ENCODE measurements at regions not wholly inside any gene's neighbourhood (a gene's known extent, or its start where the extent isn't known, plus 50 kb on each side); places are given as distances from the start of the nearest gene placed in this dataset.

- no peaks in the 10 kb centered on the region for H4K20me1 ChIP-seq (ENCODE audit: control insufficient read depth, insufficient read depth)
- H3K9ac ChIP-seq (ENCODE audit: control insufficient read depth, insufficient read depth, low read length) = no peak overlapping the region
- ChIA-PET SMC1A (ENCODE audit: uncharacterized antibody, unreplicated experiment) (no interaction called here), RAD21 (ENCODE audit: unreplicated experiment) (no interaction called here), CTCF (no interaction called here), POLR2A (no interaction called here)
- no peaks in the 10 kb centered on the region for H3K36me3 ChIP-seq (ENCODE audit: control insufficient read depth in 2 of 2, insufficient read depth in 2 of 2, low read length in 1 of 2)
- FAIRE-seq = no peak
- H2AFZ ChIP-seq (ENCODE audit: control insufficient read depth, low read depth, low read length) = no peak overlapping the region
- H3K4me1 ChIP-seq (ENCODE audit: control insufficient read depth, insufficient read depth, low read length) = no peaks in the 10 kb centered on the region
- H3K27ac ChIP-seq (ENCODE audit: control insufficient read depth, insufficient read depth) = no peak overlapping the region
- H3K9me3 ChIP-seq (replicated peaks; ENCODE audit: control insufficient read depth, insufficient read depth, low read length) = no peaks in the 10 kb centered on the region
- no peaks in the 10 kb centered on the region for H3K27me3 ChIP-seq (replicated peaks in 1 of 2; ENCODE audit: control insufficient read depth in 2 of 2, insufficient read depth in 2 of 2, low read length in 1 of 2)
- in situ Hi-C loops (cut with MboI) (no loop called here), intact Hi-C loops (cut with micrococcal nuclease; ENCODE audit: unreplicated experiment) (no loop called here)
- no peak overlapping the region for H3K4me3 ChIP-seq
- WGBS (ENCODE audit: insufficient coverage, insufficient replicate concordance, low lambda C conversion rate, missing lambda C conversion rate) = 46% methylated on average over 6 of the region's 6 CpGs
- no peak for TF ChIP-seq TCF3 (IDR thresholded peaks at IDR 0.05; ENCODE audit: borderline replicate concordance, insufficient read depth, low read depth, low read length)
- no peak for TF ChIP-seq ZBTB40 (IDR thresholded peaks at IDR 0.05; ENCODE audit: borderline replicate concordance)
- TF ChIP-seq ZBTB33 (IDR thresholded peaks at IDR 0.05) = no peak
- TF ChIP-seq SKIL (IDR thresholded peaks at IDR 0.05; ENCODE audit: low read depth, poor library complexity, severe bottlenecking) = no peak
- no peak for TF ChIP-seq EED (IDR thresholded peaks at IDR 0.05; ENCODE audit: low read depth)
- TF ChIP-seq MYC (IDR thresholded peaks at IDR 0.05; ENCODE audit: insufficient read depth, insufficient read length, insufficient replicate concordance, low read length, severe bottlenecking) = no peak
- no peak for TF ChIP-seq ATF7 (IDR thresholded peaks at IDR 0.05; ENCODE audit: low read depth)
- no peak for TF ChIP-seq IRF4 (IDR thresholded peaks at IDR 0.05; ENCODE audit: low read depth, low read length)
- TF ChIP-seq KAT2A (conservative IDR thresholded peaks at IDR 0.05; ENCODE audit: control insufficient read depth, low read depth, low read length) = no peak
- no peak for ATAC-seq
- no peak for DNase-seq (ENCODE audit: low read depth, low spot score)
- BruUV-seq (replicated peaks) = no TSS peak
- H3K79me2 ChIP-seq (ENCODE audit: control insufficient read depth, insufficient read depth, low read length) = no peaks in the 10 kb centered on the region
- no peak overlapping the region for H3K4me2 ChIP-seq (ENCODE audit: control insufficient read depth, insufficient read depth)
Measured at GRCh38 chr11:38756537-38756936, 2158.5 kb upstream of the RAG2 start.

Measured in GM12878 (cell line).